Muscle layer of colon (tissue), 2 donors: ENCODE measurements at regions not wholly inside any gene's neighbourhood (a gene's known extent, or its start where the extent isn't known, plus 50 kb on each side); places are given as distances from the start of the nearest gene placed in this dataset.

Experiments
- H3K27ac ChIP-seq: one replicate; pipeline ENCODE4 v1.7.0; 2013; ENCODE audit warnings: low read depth, mild to moderate bottlenecking, low read length, moderate library complexity
- H3K27me3 ChIP-seq, 2 donors: one replicate each; pipeline ENCODE4 v1.7.0; 2013; ENCODE audit warnings: low read length in 2 of 2, mild to moderate bottlenecking in 2 of 2; ENCODE audit not compliant: insufficient read depth in 2 of 2, control insufficient read depth in 1 of 2
- H3K36me3 ChIP-seq: one replicate; pipeline ENCODE4 v1.7.0; 2013; ENCODE audit warnings: mild to moderate bottlenecking, low read length; ENCODE audit not compliant: insufficient read depth
- H3K4me1 ChIP-seq: one replicate; pipeline ENCODE4 v1.7.0; 2013; ENCODE audit warnings: mild to moderate bottlenecking, low read length; ENCODE audit not compliant: insufficient read depth
- H3K4me3 ChIP-seq, 2 donors: one replicate each; pipeline ENCODE4 v1.7.0; 2013; ENCODE audit warnings: low read length in 2 of 2, low read depth in 1 of 2, mild to moderate bottlenecking in 1 of 2, moderate library complexity in 1 of 2
- H3K9ac ChIP-seq: one replicate; pipeline ENCODE4 v1.7.0; 2013; ENCODE audit warnings: low read length
- H3K9me3 ChIP-seq: one replicate; pipeline ENCODE4 v1.7.0; 2013; ENCODE audit warnings: mild to moderate bottlenecking, low read length
- donor health status: abdominal sarcoma.
- donor health status: Adenocarcinoma of cecum.

GRCh38 chr2:20129331-20130159 is 78.1 kb upstream of the LAPTM4A start:
- no peaks in the 10 kb centered on the region for H3K36me3 ChIP-seq
- no peak overlapping the region for H3K4me3 ChIP-seq
- H3K27me3 ChIP-seq, result no peaks in the 10 kb centered on the region
- H3K9me3 ChIP-seq, result no peaks in the 10 kb centered on the region
- H3K4me1 ChIP-seq, result no peaks in the 10 kb centered on the region
- H3K27ac ChIP-seq, result no peak overlapping the region
- H3K9ac ChIP-seq, result no peak overlapping the region

GRCh38 chr2:20128506-20129330 is 77.3 kb upstream of the LAPTM4A start:
- no peak overlapping the region for H3K4me3 ChIP-seq
- no peak overlapping the region for H3K27ac ChIP-seq
- no peaks in the 10 kb centered on the region for H3K9me3 ChIP-seq
- H3K9ac ChIP-seq, result no peak overlapping the region
- no peaks in the 10 kb centered on the region for H3K27me3 ChIP-seq
- H3K4me1 ChIP-seq, result no peaks in the 10 kb centered on the region
- H3K36me3 ChIP-seq, result no peaks in the 10 kb centered on the region

GRCh38 chr2:20126469-20126868 is 75.0 kb upstream of the LAPTM4A start:
- Histone ChIP-seq H3K36me3 (no peaks in the 10 kb centered on the region), H3K27ac (no peak overlapping the region), H3K9me3 (no peaks in the 10 kb centered on the region), H3K4me1 (no peaks in the 10 kb centered on the region), H3K4me3 (no peak overlapping the region), H3K27me3 (no peaks in the 10 kb centered on the region), H3K9ac (no peak overlapping the region)

GRCh38 chr2:20126040-20126439 is 74.6 kb upstream of the LAPTM4A start:
- Histone ChIP-seq H3K36me3 (no peaks in the 10 kb centered on the region), H3K27ac (no peak overlapping the region)

GRCh38 chr2:20125616-20126015 is 74.2 kb upstream of the LAPTM4A start:
- H3K27me3 ChIP-seq, result no peaks in the 10 kb centered on the region
- no peaks in the 10 kb centered on the region for H3K9me3 ChIP-seq
- no peaks in the 10 kb centered on the region for H3K4me1 ChIP-seq
- no peaks in the 10 kb centered on the region for H3K36me3 ChIP-seq
- H3K4me3 ChIP-seq, result no peak overlapping the region
- no peak overlapping the region for H3K9ac ChIP-seq
- no peak overlapping the region for H3K27ac ChIP-seq

More at GRCh38 chr2:20126040-20126439, 74.6 kb upstream of the LAPTM4A start:
- Histone ChIP-seq H3K27me3 (no peaks in the 10 kb centered on the region), H3K9ac (no peak overlapping the region), H3K4me1 (no peaks in the 10 kb centered on the region), H3K4me3 (no peak overlapping the region), H3K9me3 (no peaks in the 10 kb centered on the region)

GRCh38 chr2:20125164-20125563 is 73.7 kb upstream of the LAPTM4A start:
- Histone ChIP-seq H3K4me1 (no peaks in the 10 kb centered on the region), H3K27ac (no peak overlapping the region), H3K27me3 (no peaks in the 10 kb centered on the region), H3K36me3 (no peaks in the 10 kb centered on the region), H3K4me3 (no peak overlapping the region), H3K9ac (no peak overlapping the region), H3K9me3 (no peaks in the 10 kb centered on the region)

GRCh38 chr2:20123871-20124594 is 72.6 kb upstream of the LAPTM4A start:
- Histone ChIP-seq H3K4me3 (no peak overlapping the region), H3K9ac (no peak overlapping the region), H3K4me1 (no peaks in the 10 kb centered on the region), H3K27ac (no peak overlapping the region), H3K9me3 (no peaks in the 10 kb centered on the region), H3K27me3 (no peaks in the 10 kb centered on the region), H3K36me3 (no peaks in the 10 kb centered on the region)

DNA sequence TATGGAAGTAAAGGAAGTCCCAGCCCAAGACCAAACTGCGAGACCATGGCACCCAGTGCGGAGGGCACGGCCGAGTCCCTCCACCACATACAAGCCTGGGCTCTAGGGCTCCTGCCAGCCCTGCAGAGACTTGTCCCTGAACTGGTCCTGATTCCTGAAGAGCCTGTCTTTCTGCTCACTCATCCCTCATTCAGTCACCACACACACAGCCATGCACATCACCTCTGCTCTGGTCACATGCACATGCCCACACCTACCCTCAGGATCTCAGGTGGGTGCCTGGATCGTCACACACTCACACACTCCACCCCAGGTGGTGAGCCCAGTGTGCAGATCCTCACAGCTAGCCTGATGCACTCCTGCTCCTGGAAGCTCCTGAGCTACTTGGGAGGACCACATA is 71.4 kb upstream of the LAPTM4A start:
- H3K4me3 ChIP-seq, result no peak overlapping the region
- H3K27ac ChIP-seq, result no peak overlapping the region
- H3K36me3 ChIP-seq, result no peaks in the 10 kb centered on the region
- no peaks in the 10 kb centered on the region for H3K9me3 ChIP-seq
- H3K27me3 ChIP-seq, result no peaks in the 10 kb centered on the region
- no peaks in the 10 kb centered on the region for H3K4me1 ChIP-seq
- no peak overlapping the region for H3K9ac ChIP-seq

DNA sequence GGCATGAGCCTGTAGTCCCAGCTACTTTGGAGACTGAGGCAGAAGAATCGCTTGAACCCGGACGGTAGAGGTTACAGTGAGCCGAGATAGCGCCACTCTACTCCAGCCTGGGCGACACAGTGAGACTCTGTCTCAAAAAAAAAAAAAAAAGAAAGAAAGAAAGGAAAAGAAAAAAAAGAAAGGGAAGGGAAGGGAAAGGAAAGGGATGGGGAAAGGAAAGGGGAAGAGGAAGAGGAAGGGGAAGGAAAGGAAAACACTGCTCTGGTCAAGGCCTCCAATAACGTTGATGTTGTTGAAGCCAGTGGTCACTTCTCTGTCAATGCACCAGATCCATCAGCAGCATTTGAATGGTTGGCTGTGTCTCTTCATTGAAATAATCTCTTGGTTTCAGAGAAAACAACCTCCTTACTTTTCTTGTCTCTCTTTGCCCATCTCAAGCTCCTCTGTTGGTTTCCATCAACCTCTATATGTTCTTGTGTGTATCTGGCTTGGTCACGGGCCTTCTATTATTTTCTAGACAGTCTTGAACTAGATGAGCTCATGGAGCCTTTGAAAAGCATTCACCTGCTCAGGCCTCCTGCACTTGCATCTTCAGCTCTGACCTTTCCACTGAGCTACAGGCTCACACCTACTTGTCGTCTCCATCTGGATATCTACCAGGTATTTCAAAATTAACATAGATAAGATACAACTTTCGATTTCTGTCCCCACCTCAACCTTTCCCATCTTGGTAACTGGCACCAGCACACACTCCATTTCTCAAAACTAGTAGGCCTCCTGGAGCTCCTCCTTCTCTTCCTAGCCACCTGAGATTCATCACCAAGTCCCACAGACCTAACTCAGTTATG is 69.4 kb upstream of the LAPTM4A start:
- Histone ChIP-seq H3K4me3 (no peak overlapping the region), H3K9ac (no peak overlapping the region), H3K36me3 (no peaks in the 10 kb centered on the region), H3K27ac (no peak overlapping the region), H3K9me3 (no peaks in the 10 kb centered on the region), H3K27me3 (no peaks in the 10 kb centered on the region), H3K4me1 (no peaks in the 10 kb centered on the region)

- Histone ChIP-seq H3K9me3 (no peaks in the 10 kb centered on the region), H3K36me3 (no peaks in the 10 kb centered on the region), H3K27me3 (no peaks in the 10 kb centered on the region), H3K9ac (no peak overlapping the region), H3K4me3 (no peak overlapping the region), H3K4me1 (no peaks in the 10 kb centered on the region), H3K27ac (no peak overlapping the region)
Measured at GRCh38 chr2:20118051-20118450, 66.6 kb upstream of the LAPTM4A start.
